ENCODE measurements at regions not wholly inside any gene's neighbourhood (a gene's known extent, or its start where the extent isn't known, plus 50 kb on each side); places are given as distances from the start of the nearest gene placed in this dataset.
"Not testable (repeated sequence)": the region's sequence is repeated elsewhere in the genome, so short reads cannot be mapped to it uniquely, and the experiment has no call there.

DNA sequence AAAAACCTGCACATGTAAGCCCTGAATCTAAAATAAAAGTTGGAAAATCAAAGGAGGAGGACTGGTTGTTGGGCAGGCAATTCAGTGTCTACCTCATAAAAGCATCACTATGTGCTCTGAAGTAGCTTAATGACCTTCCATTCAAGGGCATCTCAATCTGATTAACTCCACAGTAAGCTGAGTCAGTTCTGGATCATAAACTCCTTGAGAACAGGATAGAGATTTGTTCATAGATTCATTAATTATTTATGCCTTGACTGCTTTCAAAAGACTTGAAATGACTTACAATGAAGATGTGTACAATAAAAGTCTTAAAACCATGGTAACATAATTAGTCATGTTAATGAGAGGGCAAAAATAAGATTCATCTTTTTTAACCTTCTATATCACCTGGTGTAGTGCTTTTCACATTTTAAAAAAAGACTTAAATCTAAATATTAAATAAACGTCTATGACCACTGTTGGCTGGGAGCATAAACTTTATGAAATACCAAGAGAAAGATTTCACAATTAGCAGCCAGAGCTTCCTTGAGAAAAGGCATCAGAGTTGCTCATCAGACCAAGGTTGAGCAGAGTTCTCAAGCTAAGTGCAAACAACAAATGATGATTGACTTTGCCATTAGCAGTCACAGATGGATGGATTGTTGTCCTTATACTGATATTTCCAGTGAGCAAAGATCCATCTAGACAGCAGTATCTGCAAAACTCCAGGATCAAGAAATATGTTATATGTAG lies 237.3 kb upstream of the THUMPD2 start:
- no peaks in the 10 kb centered on the region for H3K4me1 ChIP-seq
- H3K9me3 ChIP-seq, result no peaks in the 10 kb centered on the region
- ATAC-seq, result no peak
- no peak overlapping the region for H3K4me3 ChIP-seq
- no peak for DNase-seq
- no peak overlapping the region for H3K27ac ChIP-seq
- H3K27me3 ChIP-seq (ENCODE audit: low read depth), result no peaks in the 10 kb centered on the region
- intact Hi-C loops (cut with DNase I), result no loop called here
- H3K36me3 ChIP-seq, result no peaks in the 10 kb centered on the region
- TF ChIP-seq, protein P1, sequence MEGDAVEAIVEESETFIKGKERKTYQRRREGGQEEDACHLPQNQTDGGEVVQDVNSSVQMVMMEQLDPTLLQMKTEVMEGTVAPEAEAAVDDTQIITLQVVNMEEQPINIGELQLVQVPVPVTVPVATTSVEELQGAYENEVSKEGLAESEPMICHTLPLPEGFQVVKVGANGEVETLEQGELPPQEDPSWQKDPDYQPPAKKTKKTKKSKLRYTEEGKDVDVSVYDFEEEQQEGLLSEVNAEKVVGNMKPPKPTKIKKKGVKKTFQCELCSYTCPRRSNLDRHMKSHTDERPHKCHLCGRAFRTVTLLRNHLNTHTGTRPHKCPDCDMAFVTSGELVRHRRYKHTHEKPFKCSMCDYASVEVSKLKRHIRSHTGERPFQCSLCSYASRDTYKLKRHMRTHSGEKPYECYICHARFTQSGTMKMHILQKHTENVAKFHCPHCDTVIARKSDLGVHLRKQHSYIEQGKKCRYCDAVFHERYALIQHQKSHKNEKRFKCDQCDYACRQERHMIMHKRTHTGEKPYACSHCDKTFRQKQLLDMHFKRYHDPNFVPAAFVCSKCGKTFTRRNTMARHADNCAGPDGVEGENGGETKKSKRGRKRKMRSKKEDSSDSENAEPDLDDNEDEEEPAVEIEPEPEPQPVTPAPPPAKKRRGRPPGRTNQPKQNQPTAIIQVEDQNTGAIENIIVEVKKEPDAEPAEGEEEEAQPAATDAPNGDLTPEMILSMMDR (IDR thresholded peaks at IDR 0.05), result no peak

GRCh38 chr2:40013962-40014361 lies 234.9 kb upstream of the THUMPD2 start:
- ATAC-seq; H3K4me1 ChIP-seq; intact Hi-C loops (cut with DNase I); H3K36me3 ChIP-seq; DNase-seq; H3K4me3 ChIP-seq; H3K9me3 ChIP-seq; H3K27me3 ChIP-seq (ENCODE audit: low read depth); H3K27ac ChIP-seq: not testable (repeated sequence)

- no peak for ATAC-seq
These were observed 225.3 kb upstream of the THUMPD2 start for GRCh38 chr2:40004336-40004735.

DNA sequence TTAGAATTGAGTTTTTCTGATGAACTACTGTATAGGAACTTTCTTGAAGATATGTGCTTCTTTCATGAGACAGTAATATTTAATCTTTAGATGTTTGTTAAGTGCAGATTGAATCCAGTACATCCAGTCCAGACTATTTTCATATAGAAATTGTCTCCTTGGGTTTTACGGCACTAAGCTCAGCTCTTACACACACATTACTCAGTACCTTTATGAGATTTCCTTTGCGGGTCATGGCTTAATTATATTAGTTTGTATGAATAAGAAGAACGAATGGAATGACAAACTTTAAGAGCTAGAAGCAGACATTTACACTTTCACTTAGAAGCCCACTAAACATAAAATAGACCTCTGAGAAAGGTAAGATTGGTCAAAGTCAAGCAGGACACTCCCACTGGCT lies 223.3 kb upstream of the THUMPD2 start:
- Histone ChIP-seq H3K27me3 (ENCODE audit: low read depth) (no peaks in the 10 kb centered on the region), H3K9me3 (no peaks in the 10 kb centered on the region), H3K4me1 (no peaks in the 10 kb centered on the region), H3K4me3 (no peak overlapping the region), H3K27ac (no peak overlapping the region), H3K36me3 (no peaks in the 10 kb centered on the region)
- DNase-seq, result no peak
- ATAC-seq, result no peak
- intact Hi-C loops (cut with DNase I), result no loop called here
- TF ChIP-seq, protein P1 (IDR thresholded peaks at IDR 0.05), result no peak

More at GRCh38 chr2:40004336-40004735, 225.3 kb upstream of the THUMPD2 start:
- intact Hi-C loops (cut with DNase I), result no loop called here
- Histone ChIP-seq H3K4me1 (no peaks in the 10 kb centered on the region), H3K9me3 (no peaks in the 10 kb centered on the region), H3K4me3 (no peak overlapping the region), H3K27me3 (ENCODE audit: low read depth) (no peaks in the 10 kb centered on the region), H3K27ac (no peak overlapping the region), H3K36me3 (no peaks in the 10 kb centered on the region)
- TF ChIP-seq, protein P1 (IDR thresholded peaks at IDR 0.05), result no peak
- no peak for DNase-seq

GRCh38 chr2:39999864-40000263 lies 220.8 kb upstream of the THUMPD2 start:
- no peaks in the 10 kb centered on the region for H3K36me3 ChIP-seq
- intact Hi-C loops (cut with DNase I), result no loop called here
- ATAC-seq, result no peak

GRCh38 chr2:39998617-39999016 lies 219.6 kb upstream of the THUMPD2 start:
- Histone ChIP-seq H3K27me3 (ENCODE audit: low read depth) (no peaks in the 10 kb centered on the region), H3K9me3 (no peaks in the 10 kb centered on the region), H3K36me3 (no peaks in the 10 kb centered on the region), H3K4me3 (no peak overlapping the region), H3K4me1 (no peaks in the 10 kb centered on the region), H3K27ac (no peak overlapping the region)
- TF ChIP-seq, protein P1 (IDR thresholded peaks at IDR 0.05), result no peak
- intact Hi-C loops (cut with DNase I), result no loop called here
- DNase-seq (no peak), ATAC-seq (no peak)

More at GRCh38 chr2:39999864-40000263, 220.8 kb upstream of the THUMPD2 start:
- TF ChIP-seq, protein P1 (IDR thresholded peaks at IDR 0.05), result no peak
- Histone ChIP-seq H3K9me3 (no peaks in the 10 kb centered on the region), H3K4me3 (no peak overlapping the region), H3K27ac (no peak overlapping the region), H3K4me1 (no peaks in the 10 kb centered on the region), H3K27me3 (ENCODE audit: low read depth) (no peaks in the 10 kb centered on the region)
- DNase-seq, result no peak

Measured in lower lobe of right lung (tissue), 2 donors.